Gastrocnemius medialis (tissue), 4 donors: ENCODE measurements at regions not wholly inside any gene's neighbourhood (a gene's known extent, or its start where the extent isn't known, plus 50 kb on each side); places are given as distances from the start of the nearest gene placed in this dataset.

Experiments
- ATAC-seq, 2 donors: fragments of 150-250 bp; one replicate each; pipeline ENCODE4 v1.9.1; 2016
- DNase-seq, 2 donors: peaks; one replicate each; pipeline ENCODE4 v3.0.0-alpha.2; 2019
- H3K27ac ChIP-seq, 4 donors: fragments of 200-600 bp; sonication (generic); 1 replicate in 1 of 4; 2 replicates in 3 of 4; pipeline ENCODE4 v1.5.1; 2016 to 2018; ENCODE audit warnings: mild to moderate bottlenecking in 2 of 4, moderate library complexity in 1 of 4
- H3K27me3 ChIP-seq, 3 donors: fragments of 200-600 bp; sonication (generic) in 2 of 3; 1 replicate in 1 of 3; 2 replicates in 2 of 3; pipeline versions ENCODE4 v1.5.1 to v1.6.0; 2016 to 2019; ENCODE audit warnings: mild to moderate bottlenecking in 1 of 3, moderate library complexity in 1 of 3
- H3K36me3 ChIP-seq, 2 donors: fragments of 200-600 bp; sonication (generic) in 1 of 2; one replicate each; pipeline ENCODE4 v1.5.1; 2017 to 2018
- H3K4me1 ChIP-seq, 2 donors: fragments of 200-600 bp; sonication (generic) in 1 of 2; one replicate each; pipeline ENCODE4 v1.5.1; 2016 to 2017; ENCODE audit warnings: mild to moderate bottlenecking in 2 of 2
- H3K4me3 ChIP-seq, 4 donors: fragments of 200-600 bp; sonication (generic) in 3 of 4; 1 replicate in 1 of 4; 2 replicates in 3 of 4; pipeline ENCODE4 v1.5.1; 2016 to 2019; ENCODE audit warnings: mild to moderate bottlenecking in 2 of 4
- H3K9me3 ChIP-seq, 3 donors: fragments of 200-600 bp; sonication (generic) in 2 of 3; 1 replicate in 1 of 3; 2 replicates in 2 of 3; pipeline ENCODE4 v1.5.1; 2016 to 2019
- CTCF ChIP-seq, 5 experiments: fragments of 450-650 bp in 3 of 5; fragments of 200-600 bp in 2 of 5; sonication (generic) in 2 of 5; IDR thresholded peaks in 4 of 5; conservative IDR thresholded peaks in 1 of 5; 1 replicate in 4 of 5; 2 replicates in 1 of 5; pipeline ENCODE4 v1.5.1; 2016 to 2019; ENCODE audit warnings: antibody characterized with exemption in 5 of 5, mild to moderate bottlenecking in 3 of 5, moderate library complexity in 3 of 5
- POLR2A ChIP-seq, 2 donors: fragments of 450-650 bp; IDR thresholded peaks; one replicate each; pipeline ENCODE4 v1.6.1; 2017; ENCODE audit warnings: antibody characterized with exemption in 2 of 2, mild to moderate bottlenecking in 2 of 2, moderate library complexity in 2 of 2
- in situ Hi-C, 4 donors: fragments of 200-750 bp; cut with MboI; loops; one replicate each; pipeline versions ENCODE4 v1.15.0 to v1.8.0; 2017; ENCODE audit warnings: low sequenced_read_pairs in 4 of 4
- intact Hi-C: fragments of 100-400 bp; cut with DNase I; formaldehyde crosslinking; loops from one replicate; pipeline ENCODE4 v1.15.1; 2023; ENCODE audit warnings: low total_unique reads

- ATAC-seq = no peak
- Histone ChIP-seq H3K27ac (no peak overlapping the region), H3K4me3 (no peak overlapping the region), H3K36me3 (no peaks in the 10 kb centered on the region), H3K27me3 (no peaks in the 10 kb centered on the region), H3K4me1 (no peaks in the 10 kb centered on the region), H3K9me3 (no peaks in the 10 kb centered on the region)
- in situ Hi-C loops = no loop called here
- intact Hi-C loops = no loop called here
- no peak for TF ChIP-seq CTCF (IDR thresholded peaks at IDR 0.05 in 4 of 5, conservative IDR thresholded peaks at IDR 0.05 in 1 of 5)
- TF ChIP-seq POLR2A (IDR thresholded peaks at IDR 0.05) = no peak
- no peak for DNase-seq
Measured at GRCh38 chr1:214977700-214978374, 104.7 kb upstream of the KCNK2 start.

GRCh38 chr1:214979191-214979590 lies 103.3 kb upstream of the KCNK2 start:
- in situ Hi-C loops = no loop called here

GRCh38 chr1:214980921-214981320 lies 101.6 kb upstream of the KCNK2 start:
- H3K4me1 ChIP-seq = no peaks in the 10 kb centered on the region
- no peak for TF ChIP-seq POLR2A (IDR thresholded peaks at IDR 0.05)
- TF ChIP-seq CTCF (IDR thresholded peaks at IDR 0.05 in 4 of 5, conservative IDR thresholded peaks at IDR 0.05 in 1 of 5) = no peak
- H3K9me3 ChIP-seq = no peaks in the 10 kb centered on the region
- in situ Hi-C loops = no loop called here
- ATAC-seq (no peak), DNase-seq (no peak)
- no peak overlapping the region for H3K27ac ChIP-seq
- H3K27me3 ChIP-seq = no peaks in the 10 kb centered on the region
- intact Hi-C loops = no loop called here
- H3K36me3 ChIP-seq = no peaks in the 10 kb centered on the region
- H3K4me3 ChIP-seq = no peak overlapping the region

More at GRCh38 chr1:214979191-214979590, 103.3 kb upstream of the KCNK2 start:
- no peak overlapping the region for H3K27ac ChIP-seq
- TF ChIP-seq POLR2A (IDR thresholded peaks at IDR 0.05) = no peak
- no peaks in the 10 kb centered on the region for H3K4me1 ChIP-seq
- no peaks in the 10 kb centered on the region for H3K27me3 ChIP-seq
- no peaks in the 10 kb centered on the region for H3K9me3 ChIP-seq
- intact Hi-C loops = no loop called here
- no peak for DNase-seq
- no peak overlapping the region for H3K4me3 ChIP-seq
- H3K36me3 ChIP-seq = no peaks in the 10 kb centered on the region
- ATAC-seq = no peak

- ATAC-seq = no peak
- intact Hi-C loops = no loop called here
- in situ Hi-C loops = no loop called here
Measured at GRCh38 chr1:214983126-214983869, 99.2 kb upstream of the KCNK2 start.

More at GRCh38 chr1:214983126-214983869, 99.2 kb upstream of the KCNK2 start:
- Histone ChIP-seq H3K4me1 (no peaks in the 10 kb centered on the region), H3K27ac (no peak overlapping the region), H3K4me3 (no peak overlapping the region), H3K27me3 (no peaks in the 10 kb centered on the region), H3K9me3 (no peaks in the 10 kb centered on the region), H3K36me3 (no peaks in the 10 kb centered on the region)
- DNase-seq = no peak
- TF ChIP-seq POLR2A (IDR thresholded peaks at IDR 0.05) (no peak), CTCF (IDR thresholded peaks at IDR 0.05 in 4 of 5, conservative IDR thresholded peaks at IDR 0.05 in 1 of 5) (no peak)
